IPS DF 19.7 (cell line): ENCODE measurements at regions not wholly inside any gene's neighbourhood (a gene's known extent, or its start where the extent isn't known, plus 50 kb on each side); places are given as distances from the start of the nearest gene placed in this dataset.

Source experiments
- DNase-seq: peaks from one replicate; pipeline ENCODE4 v3.0.0-alpha.2; 2013; ENCODE audit warnings: low read depth, low spot score

DNA sequence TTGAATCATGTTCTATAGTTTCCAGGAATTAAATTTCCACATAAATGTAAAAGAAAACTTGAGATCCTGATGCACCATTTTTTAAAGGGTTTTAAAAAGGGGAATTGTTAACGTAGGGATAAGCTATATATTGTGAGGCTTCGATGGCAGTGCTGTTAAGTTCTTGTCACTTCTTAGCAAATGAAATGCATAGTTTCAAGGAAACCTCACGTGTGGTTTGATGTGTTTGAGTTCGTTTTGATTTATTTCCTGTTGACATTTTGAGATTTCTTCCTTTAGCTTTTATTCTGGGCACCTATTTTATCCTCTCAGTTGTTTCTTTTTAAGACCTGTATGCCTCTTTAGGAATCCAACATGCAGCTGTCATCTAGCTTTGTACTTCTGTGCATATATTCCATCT, 301.0 kb downstream of the DOCK8 start:
- DNase-seq, result no peak

DNA sequence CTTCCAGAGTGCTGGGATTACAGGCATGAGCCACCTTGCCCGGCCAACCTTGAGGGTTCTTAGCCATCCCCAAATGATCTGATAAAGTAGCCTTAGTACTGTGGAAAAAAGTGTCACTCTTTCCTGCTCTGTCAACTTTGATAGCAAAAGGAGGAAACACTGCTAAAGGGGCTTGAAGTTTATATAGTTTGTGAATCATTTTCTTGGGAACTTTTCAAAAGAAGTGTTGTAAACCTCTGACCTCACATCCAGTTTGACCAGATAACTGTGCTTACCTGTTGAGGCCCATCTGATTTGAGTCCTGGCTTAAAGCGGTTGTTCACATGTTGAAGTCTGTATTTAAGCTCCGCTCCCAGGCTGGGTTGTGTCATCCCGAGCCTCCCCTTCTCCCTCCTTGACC, 303.3 kb downstream of the DOCK8 start:
- no peak for DNase-seq

DNA sequence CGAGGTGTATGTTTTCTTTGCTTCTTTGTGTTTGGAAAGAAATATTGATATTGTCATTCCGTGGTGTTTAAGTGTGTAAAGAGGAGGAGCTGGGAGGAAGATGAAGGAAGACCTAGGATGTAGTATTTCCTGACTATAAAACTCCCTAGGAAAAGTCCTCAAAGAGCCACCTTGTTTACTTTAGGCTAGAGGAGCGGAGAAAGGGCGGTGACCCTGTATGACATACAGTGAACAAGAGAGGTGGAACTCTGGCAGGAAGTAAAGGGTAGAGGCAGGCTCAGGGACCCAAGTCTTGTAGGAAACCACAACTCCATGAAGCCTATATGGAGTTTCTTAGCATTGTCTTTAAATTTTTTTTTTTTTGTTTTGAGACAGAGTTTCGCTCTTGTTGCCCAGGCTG, 303.9 kb downstream of the DOCK8 start:
- DNase-seq, result no peak

DNA sequence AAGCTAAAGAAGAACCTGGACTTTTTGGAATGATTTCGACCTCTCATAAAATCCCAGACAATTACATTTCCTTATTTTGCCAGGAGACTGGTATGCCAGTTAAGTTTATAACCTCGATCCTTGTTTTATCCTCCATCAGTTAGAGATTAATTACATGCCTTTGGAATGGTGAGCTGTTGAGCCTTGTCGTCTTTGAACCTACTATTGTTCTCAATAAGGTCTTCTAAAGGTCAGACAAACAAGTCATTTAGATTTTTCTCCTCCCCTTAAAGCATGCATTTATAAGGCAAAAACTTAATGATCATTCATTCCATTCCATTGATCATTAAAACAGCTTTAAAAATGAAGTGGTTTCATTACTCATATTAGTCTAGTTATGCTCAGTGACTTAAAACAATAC, 304.9 kb downstream of the DOCK8 start:
- DNase-seq, result no peak

- DNase-seq, result no peak
Observed at GRCh38 chr9:520302-520701, 305.6 kb downstream of the DOCK8 start.

- DNase-seq, result no peak
Observed at GRCh38 chr9:522190-522589, 307.5 kb downstream of the DOCK8 start.

GRCh38 chr9:522658-523057, 308.0 kb downstream of the DOCK8 start:
- no peak for DNase-seq

- no peak for DNase-seq
Observed at GRCh38 chr9:523444-523843, 308.8 kb downstream of the DOCK8 start.

DNA sequence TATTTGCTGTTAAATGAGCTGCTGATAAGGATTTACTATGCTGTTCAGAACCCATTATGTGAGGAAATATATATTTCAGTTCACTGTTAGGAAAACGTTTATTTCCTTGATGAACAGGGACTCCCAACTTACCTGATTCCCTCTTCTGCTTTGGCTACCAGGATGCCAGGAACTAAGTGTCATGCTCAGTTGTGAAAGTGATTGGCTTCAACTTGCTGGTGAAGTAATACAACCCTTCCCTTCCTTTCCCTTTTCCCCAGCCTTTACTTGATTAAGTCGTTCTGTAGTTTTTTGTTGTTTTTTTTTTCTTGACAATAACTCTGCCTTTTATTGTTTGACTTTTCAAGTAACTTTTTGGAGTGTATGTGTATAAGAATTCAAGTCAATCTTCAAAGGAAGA, 309.3 kb downstream of the DOCK8 start:
- DNase-seq, result no peak

DNA sequence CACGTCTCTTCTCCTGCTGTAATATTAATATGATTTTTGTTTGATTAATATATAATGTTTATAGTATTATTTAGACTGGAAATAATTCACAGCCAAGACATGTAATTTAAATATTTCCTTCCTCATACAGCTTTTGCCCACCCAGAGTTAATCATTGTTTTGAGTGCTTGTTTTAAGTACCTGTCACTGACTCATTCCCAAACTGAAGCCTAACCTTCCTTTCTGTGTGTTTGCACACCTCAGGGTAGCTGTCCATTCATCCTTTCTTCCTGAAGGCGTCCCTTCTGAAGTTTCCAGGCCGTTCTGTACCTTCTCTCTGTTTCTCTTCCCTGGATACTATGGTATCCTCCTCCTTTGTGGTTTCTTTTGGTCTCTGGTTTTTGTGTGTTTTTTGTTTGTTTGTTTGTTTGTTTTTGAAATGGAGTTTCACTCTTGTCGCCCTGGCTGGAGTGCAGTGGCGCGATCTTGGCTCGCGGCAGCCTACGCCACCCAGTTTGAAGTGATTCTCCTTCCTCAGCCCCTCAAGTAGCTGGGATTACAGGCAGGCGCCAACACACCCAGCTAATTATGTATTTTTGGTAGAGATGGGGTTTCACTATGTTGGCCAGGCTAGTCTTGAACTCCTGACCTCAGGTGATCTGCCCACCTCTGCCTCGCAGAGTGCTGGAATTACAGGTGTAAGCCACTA, 312.4 kb downstream of the DOCK8 start:
- no peak for DNase-seq

DNA sequence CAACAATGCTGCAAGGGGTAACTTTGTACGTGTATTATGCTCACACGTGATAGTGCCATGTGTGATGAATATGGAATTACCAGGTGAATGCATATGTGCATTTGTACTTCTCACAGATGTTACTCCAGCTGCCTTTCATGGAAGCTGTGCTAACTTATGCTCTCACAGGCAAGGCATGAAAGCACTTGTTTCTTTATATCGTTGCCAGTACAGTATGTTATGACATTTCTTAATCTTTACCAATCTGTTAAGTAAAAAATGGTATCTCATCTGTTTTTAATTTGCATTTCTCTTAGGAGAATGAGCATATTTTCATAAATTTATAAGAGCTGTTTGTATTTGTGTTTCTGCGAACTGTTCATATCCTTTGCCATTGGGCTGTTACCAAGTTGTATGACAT, 311.8 kb upstream of the DMRT1 start:
- no peak for DNase-seq

GRCh38 chr9:530681-531080, 310.8 kb upstream of the DMRT1 start:
- DNase-seq, result no peak

DNA sequence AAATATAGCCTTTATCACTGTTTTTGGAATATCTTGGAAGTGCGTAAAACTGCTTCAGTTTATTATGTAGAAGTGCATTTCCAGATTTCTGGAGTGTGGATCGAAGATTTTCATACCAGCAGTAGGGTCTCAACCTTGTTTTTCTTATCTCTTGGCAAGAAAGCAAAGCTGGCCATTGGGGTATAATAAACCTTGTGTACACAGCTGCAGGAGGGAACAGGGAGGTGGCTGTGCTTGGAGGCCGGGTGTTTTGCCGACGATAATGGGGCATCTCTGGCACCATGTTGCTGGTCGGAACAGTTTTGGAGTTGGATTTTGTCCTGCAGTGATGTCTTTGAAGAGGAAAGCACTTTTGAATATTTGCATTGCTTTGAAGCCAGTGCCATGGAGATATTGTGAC, 308.8 kb upstream of the DMRT1 start:
- no peak for DNase-seq

- no peak for DNase-seq
Observed at GRCh38 chr9:534886-535285, 306.6 kb upstream of the DMRT1 start.

DNA sequence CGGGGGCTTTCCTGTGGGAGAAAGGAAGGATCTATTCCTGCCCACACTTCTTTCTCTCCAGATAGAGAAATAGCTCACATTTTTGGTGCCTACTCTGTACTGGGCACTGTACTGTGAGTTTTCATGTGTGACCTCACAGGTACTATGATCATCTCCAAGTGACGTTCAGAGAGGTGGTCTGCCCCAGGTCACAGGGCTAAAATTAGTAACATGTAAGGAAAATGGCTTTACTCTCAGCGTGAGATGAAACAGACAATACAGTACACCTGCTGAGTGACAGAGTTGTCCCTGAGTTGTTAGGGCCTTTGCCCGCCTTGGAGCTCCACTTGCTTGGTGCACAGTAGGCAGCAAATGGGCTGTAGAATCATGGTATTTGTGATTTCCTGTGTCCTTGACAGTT, 306.1 kb upstream of the DMRT1 start:
- DNase-seq, result no peak

DNA sequence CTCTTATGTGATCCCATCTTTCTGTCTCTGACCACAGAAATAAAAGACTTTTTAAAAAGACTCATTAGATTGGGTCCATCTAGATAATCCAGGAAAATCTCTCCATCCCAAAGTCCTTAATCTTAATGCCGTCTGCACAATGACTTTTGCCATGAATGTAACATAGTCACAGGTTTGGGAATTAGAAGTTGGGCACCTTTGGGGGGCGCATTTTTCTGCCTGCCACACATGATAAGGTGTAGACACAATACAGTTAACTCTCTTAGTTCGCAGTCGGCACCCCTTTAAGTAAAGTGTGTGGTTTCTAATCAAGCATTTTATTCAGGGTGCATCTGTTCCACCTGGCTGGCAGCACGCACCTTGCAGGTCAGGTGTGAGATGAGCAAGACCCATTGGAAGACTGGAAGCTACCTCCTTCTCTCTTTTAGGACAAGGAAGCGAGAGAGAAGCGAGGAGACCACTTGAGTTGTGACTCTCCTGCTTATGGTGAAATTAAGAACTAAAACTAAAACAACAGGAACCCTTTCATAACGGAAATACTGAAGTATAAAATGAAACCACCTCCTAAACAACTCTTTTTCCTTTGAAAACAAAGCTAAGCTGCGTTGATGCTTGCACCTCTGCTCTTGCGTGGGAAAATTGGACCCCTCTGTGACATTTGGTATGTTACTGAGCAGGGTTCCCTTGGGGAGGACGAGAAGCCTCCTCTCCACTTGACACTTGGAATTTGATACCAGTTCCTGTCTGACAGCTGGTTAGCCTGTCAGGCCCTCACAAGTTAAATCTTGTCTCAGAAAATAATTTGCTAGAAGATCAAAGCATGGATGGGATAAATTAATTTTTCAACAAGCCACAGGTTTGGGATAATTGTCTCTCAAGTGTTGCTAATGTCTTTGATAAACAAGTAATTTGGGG, 304.6 kb upstream of the DMRT1 start:
- DNase-seq, result no peak

DNA sequence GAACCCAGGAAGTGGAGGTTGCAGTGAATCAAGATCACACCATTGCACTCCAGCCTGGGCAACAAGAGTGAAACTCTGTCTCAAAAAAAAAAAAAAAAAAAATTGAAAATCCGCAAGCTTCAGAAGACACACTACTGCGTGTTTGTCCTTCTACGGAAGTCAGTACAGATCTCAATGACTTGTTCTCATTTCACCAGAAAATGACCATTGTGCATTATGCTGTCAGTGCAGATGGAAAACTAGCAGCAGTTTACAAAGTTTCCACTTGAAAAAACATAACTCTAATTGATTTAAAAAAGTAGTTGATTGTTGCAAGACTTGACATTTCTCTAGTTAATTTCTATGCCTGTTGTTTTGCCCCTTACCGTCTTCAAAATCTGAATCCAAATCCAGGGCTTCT, 298.0 kb upstream of the DMRT1 start:
- DNase-seq, result no peak

DNA sequence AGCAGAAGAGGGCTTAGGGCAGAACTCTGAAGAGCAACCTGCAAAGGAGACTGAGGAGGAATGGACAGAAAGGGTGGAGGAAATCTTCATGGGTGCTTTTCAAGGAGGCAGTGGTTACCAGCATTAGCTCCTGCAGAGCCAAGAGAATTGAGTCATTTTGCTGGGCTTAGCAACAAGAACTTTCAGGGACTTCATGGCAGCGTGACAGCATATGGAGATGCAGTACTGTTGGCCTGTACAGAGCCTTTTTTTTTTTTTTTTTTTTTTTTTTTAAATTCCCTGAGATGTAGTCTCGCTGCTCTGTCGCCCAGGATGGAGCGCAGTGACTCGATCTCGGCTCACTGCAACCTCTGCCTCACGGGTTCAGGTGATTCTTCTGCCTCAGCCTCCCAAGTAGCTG, 296.0 kb upstream of the DMRT1 start:
- DNase-seq, result no peak

- DNase-seq, result no peak
Observed at GRCh38 chr9:546235-546634, 295.3 kb upstream of the DMRT1 start.

- no peak for DNase-seq
Observed at GRCh38 chr9:546797-547223, 294.7 kb upstream of the DMRT1 start.

GRCh38 chr9:547314-547713, 294.2 kb upstream of the DMRT1 start:
- DNase-seq, result no peak

DNA sequence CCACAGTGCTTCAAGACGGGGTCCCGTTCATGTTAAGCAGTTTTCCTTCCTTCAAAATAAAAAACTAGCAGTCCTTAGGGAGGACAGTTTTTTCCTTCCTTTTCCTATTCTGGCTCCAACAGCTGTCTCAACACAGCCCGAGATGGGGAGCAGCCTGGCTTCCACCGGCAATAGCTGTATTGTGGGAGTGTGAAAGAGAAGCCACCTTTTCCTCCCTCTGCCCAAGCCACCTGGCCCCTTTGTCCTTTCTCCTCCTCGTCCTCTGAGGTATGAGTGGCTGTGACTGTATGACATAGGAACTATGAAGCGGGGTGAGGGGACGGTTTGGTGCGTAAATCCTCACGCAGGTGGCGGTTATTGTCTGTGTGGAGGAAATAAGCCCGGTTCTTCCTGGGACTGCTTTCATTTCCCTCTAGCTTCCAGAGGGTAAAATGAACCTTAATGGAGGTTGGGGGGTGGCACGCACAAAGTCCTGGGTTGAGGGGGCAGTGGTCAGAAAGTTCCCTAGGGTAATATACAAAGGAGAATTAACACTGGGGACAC, 292.0 kb upstream of the DMRT1 start:
- DNase-seq, result no peak

DNA sequence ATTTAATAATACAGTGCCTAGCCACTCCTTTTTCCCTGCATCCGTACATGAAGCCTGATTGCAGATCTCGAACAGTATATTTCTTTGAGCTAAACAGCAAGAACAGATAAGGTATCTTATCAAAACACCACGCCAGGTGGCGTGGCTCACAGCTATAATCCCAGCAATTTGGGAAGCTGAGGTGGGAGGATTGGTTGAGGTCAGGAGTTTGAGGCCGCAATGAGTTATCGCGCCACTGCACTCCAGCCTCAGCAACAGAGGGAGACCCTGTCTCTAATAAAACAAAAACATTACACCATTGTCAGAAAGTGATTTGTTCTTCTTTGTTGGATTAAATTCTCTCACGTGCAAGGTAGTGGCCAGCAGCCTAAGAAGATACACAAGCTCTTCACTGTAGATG, 291.2 kb upstream of the DMRT1 start:
- DNase-seq, result no peak
